ENCODE measurements at regions not wholly inside any gene's neighbourhood (a gene's known extent, or its start where the extent isn't known, plus 50 kb on each side); places are given as distances from the start of the nearest gene placed in this dataset.
A peak's percentile ranks its signal among the peaks of the same experiment; 100 is the strongest.

GRCh38 chr2:215815960-215816359, 197.4 kb downstream of the MREG start:
- Histone ChIP-seq H3K56ac (ENCODE audit: low read length) (no peak overlapping the region), H3K18ac (ENCODE audit: low read length) (no peak overlapping the region), H4K5ac (ENCODE audit: low read length) (no peak overlapping the region), H3K79me2 (ENCODE audit: control insufficient read depth, insufficient read depth, low read length) (no peaks in the 10 kb centered on the region), H3K36me3 (ENCODE audit: control insufficient read depth, insufficient read depth, low read length) (no peaks in the 10 kb centered on the region), H3K4me3 (ENCODE audit: low read length) (no peak overlapping the region), H3K4ac (ENCODE audit: low read depth, low read length) (no peak overlapping the region), H2AK5ac (ENCODE audit: low read length) (no peak overlapping the region), H2BK5ac (ENCODE audit: low read length) (no peak overlapping the region), H3K79me1 (ENCODE audit: low read length) (no peaks in the 10 kb centered on the region), H3K27me3 (ENCODE audit: insufficient read depth, low read length, poor library complexity) (no peaks in the 10 kb centered on the region), H2BK15ac (replicated peaks; ENCODE audit: low read depth) (no peak overlapping the region), H2BK120ac (ENCODE audit: low read depth, low read length) (no peak overlapping the region), H3K4me2 (ENCODE audit: low read length) (no peak overlapping the region), H3K9ac (ENCODE audit: low read length) (no peak overlapping the region), H3K23ac (ENCODE audit: low read length) (no peak overlapping the region), H4K8ac (ENCODE audit: low read depth, low read length) (no peak overlapping the region), H3K4me1 (ENCODE audit: control insufficient read depth, low read depth, low read length) (no peaks in the 10 kb centered on the region), H3K27ac (ENCODE audit: low read depth, low read length) (no peak overlapping the region)
- WGBS (ENCODE audit: extremely low coverage, insufficient coverage, low lambda C conversion rate), result no CpG with 5 or more reads among the region's 2 CpGs
- DNase-seq, result no peak

DNA sequence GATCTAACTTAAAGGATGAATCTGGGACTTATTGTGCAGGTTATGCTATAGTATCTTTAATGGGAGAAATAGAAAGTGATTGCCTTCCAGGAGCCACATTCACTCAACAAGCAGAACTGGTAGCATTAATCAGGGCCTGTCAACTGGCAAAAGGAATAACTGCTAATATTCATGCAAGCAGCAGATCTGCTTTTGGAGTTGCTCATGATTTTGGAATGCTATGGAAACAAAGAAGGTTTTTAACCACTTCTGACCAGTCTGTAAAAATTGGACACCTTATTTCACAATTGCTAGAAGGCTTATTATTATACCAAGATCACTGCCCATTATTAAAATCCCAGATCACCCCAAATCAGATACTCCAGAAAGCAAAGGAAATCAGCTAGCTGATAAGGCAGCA, 200.4 kb downstream of the MREG start:
- no peak overlapping the region for H3K56ac ChIP-seq (ENCODE audit: low read length)
- H3K18ac ChIP-seq (ENCODE audit: low read length), result no peak overlapping the region
- no peak overlapping the region for H3K23ac ChIP-seq (ENCODE audit: low read length)
- H3K4me1 ChIP-seq (ENCODE audit: control insufficient read depth, low read depth, low read length), result no peaks in the 10 kb centered on the region
- no peaks in the 10 kb centered on the region for H3K36me3 ChIP-seq (ENCODE audit: control insufficient read depth, insufficient read depth, low read length)
- no peak overlapping the region for H2BK5ac ChIP-seq (ENCODE audit: low read length)
- no peak overlapping the region for H4K5ac ChIP-seq (ENCODE audit: low read length)
- no peak overlapping the region for H3K4ac ChIP-seq (ENCODE audit: low read depth, low read length)
- peak overlapping the region; percentile 9 for H2BK120ac ChIP-seq (ENCODE audit: low read depth, low read length)
- H3K79me1 ChIP-seq (ENCODE audit: low read length), result no peaks in the 10 kb centered on the region
- no peak overlapping the region for H3K27ac ChIP-seq (ENCODE audit: low read depth, low read length)
- H3K4me3 ChIP-seq (ENCODE audit: low read length), result no peak overlapping the region
- no peak overlapping the region for H3K4me2 ChIP-seq (ENCODE audit: low read length)
- H4K8ac ChIP-seq (ENCODE audit: low read depth, low read length), result no peak overlapping the region
- H2AK5ac ChIP-seq (ENCODE audit: low read length), result no peak overlapping the region
- H3K79me2 ChIP-seq (ENCODE audit: control insufficient read depth, insufficient read depth, low read length), result no peaks in the 10 kb centered on the region
- H3K9ac ChIP-seq (ENCODE audit: low read length), result no peak overlapping the region
- no peak for DNase-seq
- H2BK15ac ChIP-seq (replicated peaks; ENCODE audit: low read depth), result no peak overlapping the region
- H3K27me3 ChIP-seq (ENCODE audit: insufficient read depth, low read length, poor library complexity), result no peaks in the 10 kb centered on the region

GRCh38 chr2:215811409-215812345, 201.7 kb downstream of the MREG start:
- no peaks in the 10 kb centered on the region for H3K79me2 ChIP-seq (ENCODE audit: control insufficient read depth, insufficient read depth, low read length)
- no peak for DNase-seq
- no peaks in the 10 kb centered on the region for H3K27me3 ChIP-seq (ENCODE audit: insufficient read depth, low read length, poor library complexity)
- H3K23ac ChIP-seq (ENCODE audit: low read length), result no peak overlapping the region
- no peak overlapping the region for H3K27ac ChIP-seq (ENCODE audit: low read depth, low read length)
- H3K4me3 ChIP-seq (ENCODE audit: low read length), result no peak overlapping the region
- H3K79me1 ChIP-seq (ENCODE audit: low read length), result no peaks in the 10 kb centered on the region
- H3K36me3 ChIP-seq (ENCODE audit: control insufficient read depth, insufficient read depth, low read length), result no peaks in the 10 kb centered on the region
- no peak overlapping the region for H2BK120ac ChIP-seq (ENCODE audit: low read depth, low read length)
- no peak overlapping the region for H4K5ac ChIP-seq (ENCODE audit: low read length)
- H3K56ac ChIP-seq (ENCODE audit: low read length), result no peak overlapping the region
- no peak overlapping the region for H4K8ac ChIP-seq (ENCODE audit: low read depth, low read length)
- no CpG with 5 or more reads among the region's 3 CpGs for WGBS (ENCODE audit: extremely low coverage, insufficient coverage, low lambda C conversion rate)
- no peak overlapping the region for H2BK5ac ChIP-seq (ENCODE audit: low read length)
- H3K9ac ChIP-seq (ENCODE audit: low read length), result no peak overlapping the region
- no peak overlapping the region for H3K4ac ChIP-seq (ENCODE audit: low read depth, low read length)
- no peak overlapping the region for H2AK5ac ChIP-seq (ENCODE audit: low read length)
- H3K4me1 ChIP-seq (ENCODE audit: control insufficient read depth, low read depth, low read length), result no peaks in the 10 kb centered on the region
- H2BK15ac ChIP-seq (replicated peaks; ENCODE audit: low read depth), result no peak overlapping the region
- no peak overlapping the region for H3K4me2 ChIP-seq (ENCODE audit: low read length)
- no peak overlapping the region for H3K18ac ChIP-seq (ENCODE audit: low read length)

DNA sequence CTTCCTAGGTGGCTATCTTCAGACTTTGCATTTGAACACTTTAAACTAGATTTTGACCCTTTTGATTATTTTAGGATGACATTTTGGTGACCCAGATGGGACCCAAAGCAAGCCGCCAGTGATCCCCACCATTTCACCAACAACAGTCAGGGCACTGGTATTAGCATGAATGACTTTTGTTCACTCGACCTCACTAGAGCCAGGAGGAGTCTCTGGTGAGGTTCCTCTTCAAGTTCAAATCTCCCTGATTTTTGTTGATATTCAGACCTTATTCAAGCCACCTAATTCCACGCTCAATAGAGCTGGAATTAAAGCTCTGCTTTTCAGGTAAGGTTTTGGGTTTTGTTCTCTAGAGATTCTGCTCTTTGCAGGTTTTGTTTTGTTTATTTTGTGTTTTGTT, 202.3 kb downstream of the MREG start:
- Histone ChIP-seq H3K79me1 (ENCODE audit: low read length) (no peaks in the 10 kb centered on the region), H3K79me2 (ENCODE audit: control insufficient read depth, insufficient read depth, low read length) (no peaks in the 10 kb centered on the region), H3K4me1 (ENCODE audit: control insufficient read depth, low read depth, low read length) (no peaks in the 10 kb centered on the region), H3K4ac (ENCODE audit: low read depth, low read length) (no peak overlapping the region), H4K8ac (ENCODE audit: low read depth, low read length) (no peak overlapping the region), H4K5ac (ENCODE audit: low read length) (no peak overlapping the region), H3K27me3 (ENCODE audit: insufficient read depth, low read length, poor library complexity) (no peaks in the 10 kb centered on the region), H3K18ac (ENCODE audit: low read length) (no peak overlapping the region), H3K36me3 (ENCODE audit: control insufficient read depth, insufficient read depth, low read length) (no peaks in the 10 kb centered on the region), H2BK120ac (ENCODE audit: low read depth, low read length) (no peak overlapping the region), H3K4me2 (ENCODE audit: low read length) (no peak overlapping the region), H3K23ac (ENCODE audit: low read length) (no peak overlapping the region), H3K56ac (ENCODE audit: low read length) (no peak overlapping the region), H3K9ac (ENCODE audit: low read length) (no peak overlapping the region), H3K27ac (ENCODE audit: low read depth, low read length) (no peak overlapping the region), H2BK15ac (replicated peaks; ENCODE audit: low read depth) (no peak overlapping the region), H2AK5ac (ENCODE audit: low read length) (no peak overlapping the region), H3K4me3 (ENCODE audit: low read length) (no peak overlapping the region), H2BK5ac (ENCODE audit: low read length) (no peak overlapping the region)
- no peak for DNase-seq
- WGBS (ENCODE audit: extremely low coverage, insufficient coverage, low lambda C conversion rate), result no CpG with 5 or more reads among the region's 3 CpGs

DNA sequence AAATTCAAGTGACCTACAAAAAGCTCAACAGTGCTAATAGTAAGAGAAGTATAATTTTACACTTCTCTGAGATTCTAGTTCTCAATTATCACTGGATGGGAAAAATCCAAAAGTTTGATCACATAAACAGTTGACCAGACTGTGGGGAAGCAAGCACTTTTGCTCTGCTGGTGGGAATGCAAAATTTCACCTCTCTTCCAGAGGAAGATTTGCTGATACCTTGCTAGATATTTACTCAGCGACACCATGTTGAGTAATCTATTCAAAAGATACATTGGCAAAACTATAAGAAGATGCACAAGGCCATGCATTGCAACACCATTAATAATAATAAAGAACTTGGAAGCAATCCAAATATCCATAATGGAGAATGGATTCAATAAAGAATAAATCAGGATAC, 204.4 kb downstream of the MREG start:
- H3K36me3 ChIP-seq (ENCODE audit: control insufficient read depth, insufficient read depth, low read length), result no peaks in the 10 kb centered on the region
- H3K27me3 ChIP-seq (ENCODE audit: insufficient read depth, low read length, poor library complexity), result no peaks in the 10 kb centered on the region
- no peak overlapping the region for H2BK5ac ChIP-seq (ENCODE audit: low read length)
- H3K4me3 ChIP-seq (ENCODE audit: low read length), result no peak overlapping the region
- H3K56ac ChIP-seq (ENCODE audit: low read length), result no peak overlapping the region
- H3K23ac ChIP-seq (ENCODE audit: low read length), result no peak overlapping the region
- WGBS (ENCODE audit: extremely low coverage, insufficient coverage, low lambda C conversion rate), result no CpG with 5 or more reads among the region's 1 CpG
- no peak overlapping the region for H4K5ac ChIP-seq (ENCODE audit: low read length)
- H3K27ac ChIP-seq (ENCODE audit: low read depth, low read length), result no peak overlapping the region
- H3K4ac ChIP-seq (ENCODE audit: low read depth, low read length), result no peak overlapping the region
- no peaks in the 10 kb centered on the region for H3K79me2 ChIP-seq (ENCODE audit: control insufficient read depth, insufficient read depth, low read length)
- no peak overlapping the region for H4K8ac ChIP-seq (ENCODE audit: low read depth, low read length)
- H3K9ac ChIP-seq (ENCODE audit: low read length), result no peak overlapping the region
- H3K4me2 ChIP-seq (ENCODE audit: low read length), result no peak overlapping the region
- no peaks in the 10 kb centered on the region for H3K4me1 ChIP-seq (ENCODE audit: control insufficient read depth, low read depth, low read length)
- no peak overlapping the region for H2AK5ac ChIP-seq (ENCODE audit: low read length)
- H2BK120ac ChIP-seq (ENCODE audit: low read depth, low read length), result no peak overlapping the region
- peak; percentile 65 for DNase-seq
- no peaks in the 10 kb centered on the region for H3K79me1 ChIP-seq (ENCODE audit: low read length)
- no peak overlapping the region for H2BK15ac ChIP-seq (replicated peaks; ENCODE audit: low read depth)
- no peak overlapping the region for H3K18ac ChIP-seq (ENCODE audit: low read length)

DNA sequence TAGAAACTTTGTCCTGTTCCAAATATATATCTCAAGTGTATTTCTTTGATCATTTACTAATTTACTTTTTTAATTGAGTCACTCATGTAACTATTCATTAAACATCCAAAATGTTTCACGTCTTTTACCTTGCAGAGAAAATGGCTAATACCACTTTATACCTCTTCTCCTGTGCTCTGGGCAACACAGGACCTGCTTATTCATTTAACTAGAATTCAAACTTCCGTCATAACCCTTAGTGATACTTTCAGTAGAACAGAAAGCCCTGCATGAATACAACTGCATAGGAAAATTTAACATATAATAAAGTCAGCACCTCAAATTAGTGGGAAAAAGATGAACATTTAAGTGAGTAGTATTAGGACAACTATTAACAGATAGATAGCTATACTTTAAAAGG, 205.2 kb downstream of the MREG start:
- H3K4me3 ChIP-seq (ENCODE audit: low read length), result no peak overlapping the region
- H3K18ac ChIP-seq (ENCODE audit: low read length), result no peak overlapping the region
- no peak overlapping the region for H2AK5ac ChIP-seq (ENCODE audit: low read length)
- H3K79me1 ChIP-seq (ENCODE audit: low read length), result no peaks in the 10 kb centered on the region
- H2BK15ac ChIP-seq (replicated peaks; ENCODE audit: low read depth), result no peak overlapping the region
- H3K79me2 ChIP-seq (ENCODE audit: control insufficient read depth, insufficient read depth, low read length), result no peaks in the 10 kb centered on the region
- H3K27me3 ChIP-seq (ENCODE audit: insufficient read depth, low read length, poor library complexity), result no peaks in the 10 kb centered on the region
- no peak overlapping the region for H2BK120ac ChIP-seq (ENCODE audit: low read depth, low read length)
- DNase-seq, result no peak
- no peak overlapping the region for H4K8ac ChIP-seq (ENCODE audit: low read depth, low read length)
- no peak overlapping the region for H3K4me2 ChIP-seq (ENCODE audit: low read length)
- H3K27ac ChIP-seq (ENCODE audit: low read depth, low read length), result no peak overlapping the region
- no peak overlapping the region for H4K5ac ChIP-seq (ENCODE audit: low read length)
- H2BK5ac ChIP-seq (ENCODE audit: low read length), result no peak overlapping the region
- no CpG with 5 or more reads among the region's 2 CpGs for WGBS (ENCODE audit: extremely low coverage, insufficient coverage, low lambda C conversion rate)
- H3K23ac ChIP-seq (ENCODE audit: low read length), result no peak overlapping the region
- H3K9ac ChIP-seq (ENCODE audit: low read length), result no peak overlapping the region
- no peak overlapping the region for H3K4ac ChIP-seq (ENCODE audit: low read depth, low read length)
- no peak overlapping the region for H3K56ac ChIP-seq (ENCODE audit: low read length)
- H3K4me1 ChIP-seq (ENCODE audit: control insufficient read depth, low read depth, low read length), result no peaks in the 10 kb centered on the region
- H3K36me3 ChIP-seq (ENCODE audit: control insufficient read depth, insufficient read depth, low read length), result no peaks in the 10 kb centered on the region
